ENCODE measurements at regions not wholly inside any gene's neighbourhood (a gene's known extent, or its start where the extent isn't known, plus 50 kb on each side); places are given as distances from the start of the nearest gene placed in this dataset.

- FAIRE-seq (no peak), DNase-seq (ENCODE audit: low read depth in 1 of 2, low spot score in 1 of 2) (no peak), ATAC-seq (peak in 1 of 2 experiments; percentile 8; a peak in 2 of 6 replicates)
- CTCF ChIA-PET = no interaction called here
- TF ChIP-seq FOSL2 (IDR thresholded peaks at IDR 0.05) (no peak), FOSL2 (CRISPR knock-in tag; IDR thresholded peaks at IDR 0.05) (0 out of 2 replicates have a peak, but pooled peaks have one; percentile 28), FOXS1 (CRISPR knock-in tag; IDR thresholded peaks at IDR 0.05) (no peak)
- WGBS (ENCODE audit: missing lambda C conversion rate) = 56% methylated on average over 2 of the region's 2 CpGs
- H3K4me2 ChIP-seq = peak overlapping the region; percentile 8; the same call in 1 of the 3 replicates
- H3K4me1 ChIP-seq = peaks cover 42% of the 10 kb centered on the region
- peak overlapping the region; percentile 42 to 67; a peak in 5 of 6 replicates for H3K27ac ChIP-seq
- H3K9me3 ChIP-seq = no peaks in the 10 kb centered on the region
- H3K4me3 ChIP-seq = no peak overlapping the region
- POLR2A ChIA-PET = no interaction called here
These were observed 58.4 kb upstream of the ALDH1A1 start for GRCh38 chr9:73011181-73011750.

- CTCF ChIA-PET = interaction anchor here (1.1 to 3.5 kb wide), 2 partner anchors 12 to 72 kb away, joined by 3 to 21 read pairs; no protein-coding TSS in a partner anchor
- Histone ChIP-seq H3K27ac (peak overlapping the region; percentile 14 to 59; a peak in 4 of 6 replicates), H3K9me3 (no peaks in the 10 kb centered on the region), H3K4me3 (no peak overlapping the region), H3K4me1 (peaks cover 52% of the 10 kb centered on the region), H3K4me2 (0 out of 3 replicates have a peak overlapping the region, but pooled peaks have one; percentile 2)
- 92% methylated on average over 2 of the region's 2 CpGs for WGBS (ENCODE audit: missing lambda C conversion rate)
- peak in 1 of 2 experiments; percentile 35 for DNase-seq (ENCODE audit: low read depth in 1 of 2, low spot score in 1 of 2)
- POLR2A ChIA-PET = no interaction called here
- TF ChIP-seq BHLHE40 (IDR thresholded peaks at IDR 0.05; ENCODE audit: low read depth, low read length) (no peak), RAD21 (conservative IDR thresholded peaks at IDR 0.05 in 1 of 2, IDR thresholded peaks at IDR 0.05 in 1 of 2) (no peak), NR3C1 (IDR thresholded peaks at IDR 0.05) (no peak), CBX8 (IDR thresholded peaks at IDR 0.05) (no peak), NPAS2 (CRISPR knock-in tag; IDR thresholded peaks at IDR 0.05; ENCODE audit: borderline replicate concordance) (no peak), ATOH8 (CRISPR knock-in tag; IDR thresholded peaks at IDR 0.05; ENCODE audit: low read depth) (no peak), CBX2 (IDR thresholded peaks at IDR 0.05; ENCODE audit: borderline replicate concordance, low read depth) (no peak), CHD2 (IDR thresholded peaks at IDR 0.05; ENCODE audit: low read length, partially characterized antibody) (no peak), HDAC2 (IDR thresholded peaks at IDR 0.05) (no peak), CHD4 (IDR thresholded peaks at IDR 0.05; ENCODE audit: borderline replicate concordance) (no peak), PHF8 (IDR thresholded peaks at IDR 0.05; ENCODE audit: borderline replicate concordance, low read depth) (no peak), EP300 (IDR thresholded peaks at IDR 0.05) (no peak), JUNB (IDR thresholded peaks at IDR 0.05) (no peak), RFX5 (IDR thresholded peaks at IDR 0.05) (no peak), USF2 (IDR thresholded peaks at IDR 0.05) (no peak), PBX3 (IDR thresholded peaks at IDR 0.05) (no peak), ZC3H11A (IDR thresholded peaks at IDR 0.05) (no peak), HMGXB4 (CRISPR knock-in tag; IDR thresholded peaks at IDR 0.05; ENCODE audit: borderline replicate concordance) (no peak), REST (IDR thresholded peaks at IDR 0.05) (no peak), RARB (CRISPR knock-in tag; IDR thresholded peaks at IDR 0.05) (no peak)
- peak; percentile 87 for FAIRE-seq
- ATAC-seq = peak; percentile 70 to 82; a peak in 4 of 6 replicates
These were observed 56.9 kb upstream of the ALDH1A1 start for GRCh38 chr9:73009649-73010288.

Measured in A549 (cell line).